Activated CD4-positive, alpha-beta T cell treated with anti-CD3 and anti-CD28 coated beads, Interleukin-2, amount 10 ng/mL, durations not matched to agents 24 days and 14 days (primary cell): ENCODE measurements at regions not wholly inside any gene's neighbourhood (a gene's known extent, or its start where the extent isn't known, plus 50 kb on each side); places are given as distances from the start of the nearest gene placed in this dataset.

ENCODE experiments used
- DNase-seq: peaks from one replicate; pipeline ENCODE4 v3.0.0; 2022
- H3K27ac Mint-ChIP-seq: one replicate; pipeline ENCODE4 v1.8.0; 2022; ENCODE audit warnings: mild to moderate bottlenecking, mixed read lengths
- H3K27me3 Mint-ChIP-seq: one replicate; pipeline ENCODE4 v1.8.0; 2022; ENCODE audit warnings: mixed read lengths
- H3K36me3 Mint-ChIP-seq: one replicate; pipeline ENCODE4 v1.8.0; 2022; ENCODE audit warnings: low read depth, mild to moderate bottlenecking, mixed read lengths
- H3K4me1 Mint-ChIP-seq: one replicate; pipeline ENCODE4 v1.8.0; 2021; ENCODE audit warnings: mixed read lengths
- H3K4me3 Mint-ChIP-seq: one replicate; pipeline ENCODE4 v1.8.0; 2022; ENCODE audit warnings: mild to moderate bottlenecking, moderate library complexity, mixed read lengths
- H3K9me3 Mint-ChIP-seq: one replicate; pipeline ENCODE4 v1.8.0; 2021; ENCODE audit warnings: mixed read lengths
- intact Hi-C: fragments of 100-400 bp; cut with micrococcal nuclease; formaldehyde crosslinking; loops from one replicate; pipeline ENCODE4 v1.15.1; 2023

GRCh38 chr2:125456693-125457363 lies 1199.1 kb upstream of the GYPC start:
- Mint-ChIP-seq H3K4me1 (no peaks in the 10 kb centered on the region), H3K27ac (no peak overlapping the region), H3K27me3 (no peaks in the 10 kb centered on the region), H3K9me3 (peaks cover 9% of the 10 kb centered on the region), H3K4me3 (no peak overlapping the region), H3K36me3 (no peaks in the 10 kb centered on the region)
- intact Hi-C loops: no loop called here
- DNase-seq: no peak

GRCh38 chr2:125471963-125472362 lies 1184.0 kb upstream of the GYPC start:
- no peaks in the 10 kb centered on the region for H3K36me3 Mint-ChIP-seq
- no peak overlapping the region for H3K27ac Mint-ChIP-seq
- H3K27me3 Mint-ChIP-seq: no peaks in the 10 kb centered on the region
- no peaks in the 10 kb centered on the region for H3K4me1 Mint-ChIP-seq
- intact Hi-C loops: no loop called here
- no peak for DNase-seq
- no peak overlapping the region for H3K4me3 Mint-ChIP-seq
- H3K9me3 Mint-ChIP-seq: peaks cover 7% of the 10 kb centered on the region

GRCh38 chr2:125479143-125479636 lies 1176.8 kb upstream of the GYPC start:
- Mint-ChIP-seq H3K27me3 (no peaks in the 10 kb centered on the region), H3K9me3 (peaks cover 6% of the 10 kb centered on the region), H3K27ac (no peak overlapping the region), H3K4me1 (no peaks in the 10 kb centered on the region), H3K4me3 (no peak overlapping the region), H3K36me3 (no peaks in the 10 kb centered on the region)
- intact Hi-C loops: no loop called here
- DNase-seq: no peak

DNA sequence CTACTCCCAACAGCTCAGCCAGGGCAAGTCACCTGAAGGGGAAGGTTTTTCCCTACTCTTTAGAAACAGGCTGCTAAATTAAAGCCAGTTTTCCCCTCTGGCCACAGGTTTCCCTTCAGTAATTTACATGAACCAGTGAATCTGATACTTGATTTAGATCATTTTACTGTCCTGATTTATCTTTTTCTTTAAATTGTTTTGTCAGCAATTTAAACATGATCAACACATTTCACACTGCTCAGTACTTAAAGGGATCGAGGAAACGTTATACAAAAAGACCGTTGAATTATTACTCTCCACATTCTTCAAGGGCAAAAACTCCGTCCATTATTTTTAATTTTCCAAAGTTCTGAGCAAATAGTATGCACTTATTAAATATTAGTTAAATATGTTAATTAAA lies 1165.7 kb upstream of the GYPC start:
- H3K36me3 Mint-ChIP-seq: no peaks in the 10 kb centered on the region
- H3K27me3 Mint-ChIP-seq: no peaks in the 10 kb centered on the region
- H3K9me3 Mint-ChIP-seq: peaks cover 5% of the 10 kb centered on the region
- DNase-seq: no peak
- no peaks in the 10 kb centered on the region for H3K4me1 Mint-ChIP-seq
- H3K4me3 Mint-ChIP-seq: no peak overlapping the region
- intact Hi-C loops: no loop called here
- no peak overlapping the region for H3K27ac Mint-ChIP-seq

- no peak for DNase-seq
- no peaks in the 10 kb centered on the region for H3K27me3 Mint-ChIP-seq
- intact Hi-C loops: no loop called here
- H3K36me3 Mint-ChIP-seq: no peaks in the 10 kb centered on the region
- no peaks in the 10 kb centered on the region for H3K4me1 Mint-ChIP-seq
- H3K9me3 Mint-ChIP-seq: peaks cover 4% of the 10 kb centered on the region
- no peak overlapping the region for H3K27ac Mint-ChIP-seq
- H3K4me3 Mint-ChIP-seq: no peak overlapping the region
Measured at GRCh38 chr2:125491663-125492062, 1164.3 kb upstream of the GYPC start.

GRCh38 chr2:125512313-125512712 lies 1143.6 kb upstream of the GYPC start:
- no peaks in the 10 kb centered on the region for H3K4me1 Mint-ChIP-seq
- no peak for DNase-seq
- H3K36me3 Mint-ChIP-seq: no peaks in the 10 kb centered on the region
- no peak overlapping the region for H3K27ac Mint-ChIP-seq
- H3K27me3 Mint-ChIP-seq: no peaks in the 10 kb centered on the region
- no peak overlapping the region for H3K4me3 Mint-ChIP-seq
- H3K9me3 Mint-ChIP-seq: peaks cover 6% of the 10 kb centered on the region
- intact Hi-C loops: no loop called here

GRCh38 chr2:125516496-125517109 lies 1139.4 kb upstream of the GYPC start:
- peaks cover 8% of the 10 kb centered on the region for H3K9me3 Mint-ChIP-seq
- H3K4me1 Mint-ChIP-seq: no peaks in the 10 kb centered on the region
- H3K4me3 Mint-ChIP-seq: no peak overlapping the region
- peak; percentile 58 for DNase-seq
- intact Hi-C loops: no loop called here
- no peaks in the 10 kb centered on the region for H3K36me3 Mint-ChIP-seq
- H3K27me3 Mint-ChIP-seq: no peaks in the 10 kb centered on the region
- no peak overlapping the region for H3K27ac Mint-ChIP-seq

GRCh38 chr2:125526093-125526492 lies 1129.9 kb upstream of the GYPC start:
- Mint-ChIP-seq H3K9me3 (no peaks in the 10 kb centered on the region), H3K4me1 (no peaks in the 10 kb centered on the region), H3K4me3 (no peak overlapping the region), H3K36me3 (no peaks in the 10 kb centered on the region), H3K27ac (no peak overlapping the region), H3K27me3 (no peaks in the 10 kb centered on the region)
- intact Hi-C loops: no loop called here
- no peak for DNase-seq

DNA sequence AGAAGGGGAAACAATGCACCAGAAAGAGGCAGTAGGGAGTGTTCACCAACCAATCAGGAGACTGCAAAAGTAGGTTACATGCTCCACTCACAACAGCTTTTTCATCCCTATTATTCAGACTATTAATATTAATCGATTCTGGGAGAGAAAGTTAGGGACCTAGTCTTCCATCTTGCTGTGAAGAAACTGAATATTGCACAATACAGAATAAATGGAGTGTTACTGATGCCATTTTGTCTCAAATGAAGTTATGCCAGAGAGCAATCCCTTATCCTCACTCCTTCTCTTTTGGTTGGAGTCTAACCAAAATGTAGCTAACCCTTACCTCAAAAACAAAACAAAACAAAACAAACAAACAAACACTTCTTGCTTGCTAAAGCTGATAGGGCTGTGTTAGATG lies 1120.9 kb upstream of the GYPC start:
- no peak for DNase-seq
- no peak overlapping the region for H3K27ac Mint-ChIP-seq
- intact Hi-C loops: no loop called here
- H3K27me3 Mint-ChIP-seq: no peaks in the 10 kb centered on the region
- H3K4me1 Mint-ChIP-seq: no peaks in the 10 kb centered on the region
- H3K36me3 Mint-ChIP-seq: no peaks in the 10 kb centered on the region
- H3K4me3 Mint-ChIP-seq: no peak overlapping the region
- no peaks in the 10 kb centered on the region for H3K9me3 Mint-ChIP-seq

DNA sequence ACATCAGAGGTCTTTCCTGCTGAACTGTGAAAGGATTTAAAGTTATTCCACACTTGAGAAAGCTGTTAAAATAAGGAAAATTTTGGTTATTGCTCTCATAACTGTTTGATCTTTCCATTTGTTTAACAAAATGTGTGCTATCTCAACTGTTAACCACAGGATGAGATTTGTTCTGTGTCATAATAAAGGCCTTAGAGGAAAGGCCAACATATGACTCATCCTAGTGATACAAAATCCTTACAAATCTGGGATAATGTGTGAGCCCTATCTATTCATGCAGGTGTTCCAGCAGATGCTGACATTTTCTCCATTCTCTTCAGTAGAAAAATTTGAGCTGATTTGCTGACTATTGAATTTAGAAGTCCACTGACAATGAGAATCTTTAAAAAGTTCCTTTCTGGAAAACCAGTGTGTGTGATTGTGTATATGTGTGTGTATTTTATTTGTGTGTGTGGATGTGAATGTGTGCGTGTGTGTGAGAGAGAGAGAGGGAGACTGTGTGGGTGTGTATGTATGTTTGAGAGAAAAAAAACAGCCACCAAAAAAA lies 1111.9 kb upstream of the GYPC start:
- no peak for DNase-seq
- Mint-ChIP-seq H3K36me3 (no peaks in the 10 kb centered on the region), H3K9me3 (peaks cover 4% of the 10 kb centered on the region), H3K27ac (no peak overlapping the region), H3K4me1 (no peaks in the 10 kb centered on the region), H3K4me3 (no peak overlapping the region), H3K27me3 (no peaks in the 10 kb centered on the region)
- intact Hi-C loops: no loop called here

DNA sequence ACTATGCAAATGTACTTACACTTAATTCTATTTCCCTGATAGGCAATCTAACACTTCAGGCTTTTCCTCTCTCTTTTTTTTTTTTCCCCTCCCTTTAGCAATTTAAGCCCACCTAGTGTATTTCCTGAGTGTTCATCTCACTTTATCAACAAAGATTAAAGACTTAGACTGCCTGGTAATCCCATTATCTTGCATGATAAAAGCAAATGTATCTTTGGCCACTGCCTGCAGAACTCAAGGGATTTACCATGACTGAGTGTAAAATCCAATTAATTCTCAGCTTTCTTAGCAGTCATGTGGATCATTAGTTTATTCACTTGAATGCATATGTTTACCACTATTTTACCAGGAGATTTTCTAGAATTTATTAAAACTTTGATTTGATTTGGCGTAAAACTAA lies 1102.2 kb upstream of the GYPC start:
- Mint-ChIP-seq H3K4me3 (no peak overlapping the region), H3K27me3 (no peaks in the 10 kb centered on the region), H3K36me3 (no peaks in the 10 kb centered on the region), H3K27ac (no peak overlapping the region), H3K4me1 (no peaks in the 10 kb centered on the region), H3K9me3 (no peaks in the 10 kb centered on the region)
- intact Hi-C loops: no loop called here
- no peak for DNase-seq

GRCh38 chr2:125554956-125555355 lies 1101.0 kb upstream of the GYPC start:
- intact Hi-C loops: no loop called here
- Mint-ChIP-seq H3K4me1 (no peaks in the 10 kb centered on the region), H3K4me3 (no peak overlapping the region), H3K9me3 (no peaks in the 10 kb centered on the region), H3K27ac (no peak overlapping the region), H3K27me3 (no peaks in the 10 kb centered on the region), H3K36me3 (no peaks in the 10 kb centered on the region)
- DNase-seq: no peak

- Mint-ChIP-seq H3K27me3 (no peaks in the 10 kb centered on the region), H3K4me1 (no peaks in the 10 kb centered on the region), H3K9me3 (no peaks in the 10 kb centered on the region), H3K4me3 (no peak overlapping the region), H3K27ac (no peak overlapping the region), H3K36me3 (no peaks in the 10 kb centered on the region)
- intact Hi-C loops: no loop called here
- no peak for DNase-seq
Measured at GRCh38 chr2:125559186-125559585, 1096.8 kb upstream of the GYPC start.

DNA sequence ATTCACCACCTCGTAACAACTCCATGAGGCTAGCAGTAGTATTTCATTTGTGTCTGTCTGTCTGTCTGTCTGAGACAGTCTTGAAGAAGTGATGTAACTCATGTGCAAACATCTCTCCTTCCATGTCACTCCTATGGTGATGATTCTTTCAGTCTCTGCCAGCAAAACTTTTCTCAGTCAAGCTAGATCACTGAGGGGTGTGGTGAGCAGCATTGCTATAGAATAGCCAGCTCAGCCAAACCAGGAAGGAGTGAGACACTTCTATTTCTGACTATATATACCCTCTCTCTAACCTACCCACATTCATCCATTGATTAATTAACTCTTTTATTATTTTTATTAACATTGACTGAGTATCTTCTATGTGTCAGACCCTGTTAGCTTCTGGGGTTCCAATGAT lies 1095.1 kb upstream of the GYPC start:
- Mint-ChIP-seq H3K27ac (no peak overlapping the region), H3K27me3 (no peaks in the 10 kb centered on the region), H3K4me3 (no peak overlapping the region), H3K4me1 (no peaks in the 10 kb centered on the region), H3K36me3 (no peaks in the 10 kb centered on the region), H3K9me3 (no peaks in the 10 kb centered on the region)
- intact Hi-C loops: no loop called here
- no peak for DNase-seq

DNA sequence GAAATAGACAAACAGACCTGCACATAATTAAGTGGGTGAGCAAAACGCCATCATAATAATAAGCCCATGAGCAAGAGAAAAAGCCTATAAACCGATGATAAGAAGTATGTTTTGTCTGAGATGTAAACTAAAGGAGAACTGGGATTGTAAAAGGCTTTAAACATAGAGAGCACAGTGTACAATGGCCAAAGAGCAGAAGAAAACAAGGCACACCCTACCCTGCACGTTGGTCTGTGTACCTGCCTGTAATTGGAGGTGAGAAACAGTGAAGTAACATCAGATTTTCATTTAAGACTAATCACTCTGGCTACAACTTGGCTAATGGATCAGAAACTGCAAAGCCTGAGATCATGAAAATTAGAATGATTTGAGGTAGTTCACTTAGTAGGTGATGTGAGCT lies 1094.7 kb upstream of the GYPC start:
- Mint-ChIP-seq H3K27ac (no peak overlapping the region), H3K4me3 (no peak overlapping the region), H3K27me3 (no peaks in the 10 kb centered on the region), H3K9me3 (no peaks in the 10 kb centered on the region), H3K4me1 (no peaks in the 10 kb centered on the region), H3K36me3 (no peaks in the 10 kb centered on the region)
- DNase-seq: no peak
- intact Hi-C loops: no loop called here
